Activated naive CD8-positive, alpha-beta T cell treated with anti-CD3 and anti-CD28 coated beads, Interleukin-2, amount 50 U/mL, for 24 hours (primary cell): ENCODE measurements at regions not wholly inside any gene's neighbourhood (a gene's known extent, or its start where the extent isn't known, plus 50 kb on each side); places are given as distances from the start of the nearest gene placed in this dataset.
"Not testable (repeated sequence)": the region's sequence is repeated elsewhere in the genome, so short reads cannot be mapped to it uniquely, and the experiment has no call there.

Source experiments
- ATAC-seq: fragments of 150-1000 bp; cut with Tn5 transposase; one replicate; pipeline ENCODE4 v1.10.0; 2021
- DNase-seq: peaks from one replicate; pipeline ENCODE4 v3.0.0; 2021
- H3K27ac Mint-ChIP-seq: one replicate; pipeline ENCODE4 v1.8.0; 2021; ENCODE audit warnings: mild to moderate bottlenecking, mixed read lengths
- H3K27me3 Mint-ChIP-seq: one replicate; pipeline ENCODE4 v1.8.0; 2021; ENCODE audit warnings: mixed read lengths
- H3K36me3 Mint-ChIP-seq: one replicate; pipeline ENCODE4 v1.8.0; 2021; ENCODE audit warnings: low read depth, mixed read lengths
- H3K4me1 Mint-ChIP-seq: one replicate; pipeline ENCODE4 v1.8.0; 2021; ENCODE audit warnings: mixed read lengths
- H3K4me3 Mint-ChIP-seq: one replicate; pipeline ENCODE4 v1.8.0; 2021; ENCODE audit warnings: mild to moderate bottlenecking, moderate library complexity, mixed read lengths
- H3K9me3 Mint-ChIP-seq: one replicate; pipeline ENCODE4 v1.8.0; 2021; ENCODE audit warnings: mixed read lengths

DNA sequence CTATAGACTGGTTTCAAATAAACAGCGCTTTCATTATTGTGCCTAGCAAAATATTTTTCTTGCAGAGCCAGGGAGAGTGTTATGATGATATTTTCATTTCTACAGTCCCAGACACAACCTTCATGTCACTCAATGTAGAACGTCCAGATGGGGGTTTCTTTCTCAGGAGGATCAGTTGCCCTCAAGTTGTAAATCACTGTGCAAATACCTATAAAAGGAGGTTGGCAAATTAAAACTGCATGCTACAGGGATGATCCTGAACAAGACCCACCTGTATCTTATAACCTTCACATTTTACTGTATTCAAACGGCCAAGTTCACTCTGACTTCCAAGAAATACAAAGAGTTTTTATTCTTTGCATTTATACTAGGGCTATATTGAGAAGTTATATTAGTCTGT, 486.0 kb downstream of the EDEM1 start:
- Mint-ChIP-seq H3K4me3 (no peak overlapping the region), H3K27me3 (no peaks in the 10 kb centered on the region), H3K4me1 (no peaks in the 10 kb centered on the region), H3K36me3 (no peaks in the 10 kb centered on the region), H3K9me3 (peaks cover 7% of the 10 kb centered on the region), H3K27ac (no peak overlapping the region)
- ATAC-seq (no peak), DNase-seq (no peak)

- H3K4me1 Mint-ChIP-seq: no peaks in the 10 kb centered on the region
- H3K9me3 Mint-ChIP-seq: peaks cover 13% of the 10 kb centered on the region
- no peaks in the 10 kb centered on the region for H3K27me3 Mint-ChIP-seq
- no peaks in the 10 kb centered on the region for H3K36me3 Mint-ChIP-seq
- no peak overlapping the region for H3K27ac Mint-ChIP-seq
- no peak overlapping the region for H3K4me3 Mint-ChIP-seq
- DNase-seq (no peak), ATAC-seq (no peak)
These were observed 487.8 kb downstream of the EDEM1 start for GRCh38 chr3:5675319-5675718.

DNA sequence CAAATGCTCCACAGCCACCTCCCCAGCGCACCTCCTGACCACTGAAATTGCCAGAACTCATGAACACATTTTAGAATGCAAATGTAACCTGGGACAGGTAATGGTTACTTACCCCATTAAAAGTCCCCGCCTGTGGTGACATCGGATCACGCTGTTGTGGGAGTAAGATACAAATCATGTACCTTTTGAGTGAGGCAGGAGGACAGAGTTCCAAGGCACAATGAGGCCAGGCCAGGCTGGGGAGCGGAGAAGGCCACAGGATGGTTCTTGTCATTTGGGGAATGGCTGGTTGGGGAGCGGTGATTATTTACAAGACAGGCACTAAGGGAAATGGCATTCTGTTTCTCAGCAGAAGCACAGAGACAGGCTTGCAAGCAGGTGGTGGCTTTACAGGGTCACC, 490.0 kb downstream of the EDEM1 start:
- H3K9me3 Mint-ChIP-seq: peaks cover 13% of the 10 kb centered on the region
- H3K4me1 Mint-ChIP-seq: no peaks in the 10 kb centered on the region
- no peaks in the 10 kb centered on the region for H3K27me3 Mint-ChIP-seq
- ATAC-seq (no peak), DNase-seq (no peak)
- no peak overlapping the region for H3K4me3 Mint-ChIP-seq
- H3K36me3 Mint-ChIP-seq: no peaks in the 10 kb centered on the region
- no peak overlapping the region for H3K27ac Mint-ChIP-seq

GRCh38 chr3:5678248-5678647, 490.7 kb downstream of the EDEM1 start:
- ATAC-seq: no peak
- Mint-ChIP-seq H3K36me3 (no peaks in the 10 kb centered on the region), H3K27me3 (no peaks in the 10 kb centered on the region), H3K4me3 (no peak overlapping the region), H3K4me1 (no peaks in the 10 kb centered on the region), H3K27ac (no peak overlapping the region), H3K9me3 (peaks cover 13% of the 10 kb centered on the region)
- no peak for DNase-seq

- Mint-ChIP-seq H3K36me3 (no peaks in the 10 kb centered on the region), H3K27ac (no peak overlapping the region), H3K27me3 (no peaks in the 10 kb centered on the region), H3K4me1 (no peaks in the 10 kb centered on the region), H3K4me3 (no peak overlapping the region), H3K9me3 (peaks cover 13% of the 10 kb centered on the region)
- no peak for ATAC-seq
- DNase-seq: no peak
These were observed 491.3 kb downstream of the EDEM1 start for GRCh38 chr3:5678844-5679243.

GRCh38 chr3:5687230-5687629, 499.7 kb downstream of the EDEM1 start:
- no peak overlapping the region for H3K27ac Mint-ChIP-seq
- no peaks in the 10 kb centered on the region for H3K36me3 Mint-ChIP-seq
- DNase-seq (no peak), ATAC-seq (no peak)
- no peaks in the 10 kb centered on the region for H3K4me1 Mint-ChIP-seq
- no peak overlapping the region for H3K4me3 Mint-ChIP-seq
- no peaks in the 10 kb centered on the region for H3K27me3 Mint-ChIP-seq
- H3K9me3 Mint-ChIP-seq: peaks cover 19% of the 10 kb centered on the region

GRCh38 chr3:5690490-5690889, 503.0 kb downstream of the EDEM1 start:
- H3K27me3 Mint-ChIP-seq: no peaks in the 10 kb centered on the region
- H3K27ac Mint-ChIP-seq: no peak overlapping the region
- H3K4me1 Mint-ChIP-seq: no peaks in the 10 kb centered on the region
- H3K4me3 Mint-ChIP-seq: no peak overlapping the region
- H3K36me3 Mint-ChIP-seq: no peaks in the 10 kb centered on the region
- DNase-seq (no peak), ATAC-seq (no peak)
- H3K9me3 Mint-ChIP-seq: peaks cover 24% of the 10 kb centered on the region

- DNase-seq: no peak
- no peaks in the 10 kb centered on the region for H3K27me3 Mint-ChIP-seq
- no peak overlapping the region for H3K27ac Mint-ChIP-seq
- no peaks in the 10 kb centered on the region for H3K36me3 Mint-ChIP-seq
- H3K4me1 Mint-ChIP-seq: no peaks in the 10 kb centered on the region
- no peak for ATAC-seq
- H3K4me3 Mint-ChIP-seq: no peak overlapping the region
- H3K9me3 Mint-ChIP-seq: peaks cover 24% of the 10 kb centered on the region
These were observed 503.5 kb downstream of the EDEM1 start for GRCh38 chr3:5690904-5691532.

DNA sequence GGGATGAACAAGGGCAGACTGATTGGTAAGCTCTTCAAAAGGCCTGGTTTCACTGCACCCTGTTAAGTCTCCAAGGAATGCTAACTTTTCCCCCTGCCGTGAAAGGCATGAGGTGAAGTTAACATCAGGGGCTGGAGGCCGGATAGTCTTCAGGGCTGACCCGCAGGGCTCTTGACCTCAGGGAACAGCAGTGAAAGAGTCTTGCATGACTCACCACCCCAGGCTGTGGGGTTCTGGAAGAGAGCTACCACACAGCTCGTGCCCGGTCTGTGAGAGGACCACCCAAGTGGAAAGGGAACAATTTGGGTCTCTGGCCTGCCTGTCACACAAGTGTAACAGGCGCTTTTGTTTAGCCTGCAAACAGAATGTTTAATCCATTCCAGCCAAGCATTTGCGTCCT, 504.9 kb downstream of the EDEM1 start:
- ATAC-seq: no peak
- Mint-ChIP-seq H3K27me3 (no peaks in the 10 kb centered on the region), H3K27ac (no peak overlapping the region), H3K4me3 (no peak overlapping the region), H3K9me3 (peaks cover 24% of the 10 kb centered on the region), H3K4me1 (no peaks in the 10 kb centered on the region), H3K36me3 (no peaks in the 10 kb centered on the region)
- DNase-seq: no peak

DNA sequence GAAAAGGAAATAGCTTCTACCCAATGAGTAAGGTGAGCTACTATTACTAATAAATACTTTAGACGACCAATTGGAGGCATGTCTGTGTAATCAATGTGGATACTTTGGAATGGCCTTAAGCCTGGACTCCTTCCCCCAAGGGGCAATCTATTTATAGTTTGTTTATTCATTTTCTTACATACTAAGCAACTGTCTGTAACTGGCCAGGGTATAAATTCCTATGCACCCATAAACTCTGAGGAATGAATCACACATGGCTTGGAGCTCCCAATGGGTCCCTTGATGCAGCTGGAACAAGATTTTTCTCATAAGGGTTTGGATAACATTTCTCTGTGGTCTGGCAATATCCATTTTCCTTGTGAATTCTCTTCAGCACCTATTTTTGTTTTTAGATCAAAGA, 506.8 kb downstream of the EDEM1 start:
- no peak overlapping the region for H3K4me3 Mint-ChIP-seq
- ATAC-seq (no peak), DNase-seq (no peak)
- H3K9me3 Mint-ChIP-seq: peaks cover 27% of the 10 kb centered on the region
- H3K27me3 Mint-ChIP-seq: no peaks in the 10 kb centered on the region
- H3K4me1 Mint-ChIP-seq: no peaks in the 10 kb centered on the region
- no peaks in the 10 kb centered on the region for H3K36me3 Mint-ChIP-seq
- no peak overlapping the region for H3K27ac Mint-ChIP-seq

- Mint-ChIP-seq H3K9me3 (peaks cover 12% of the 10 kb centered on the region), H3K27me3 (peaks cover 3% of the 10 kb centered on the region), H3K27ac (no peak overlapping the region), H3K36me3 (no peaks in the 10 kb centered on the region), H3K4me1 (peaks cover 3% of the 10 kb centered on the region), H3K4me3 (no peak overlapping the region)
- DNase-seq (no peak), ATAC-seq (no peak)
These were observed 511.3 kb downstream of the EDEM1 start for GRCh38 chr3:5698851-5699250.

- peaks cover 3% of the 10 kb centered on the region for H3K4me1 Mint-ChIP-seq
- H3K27ac Mint-ChIP-seq: no peak overlapping the region
- H3K4me3 Mint-ChIP-seq: no peak overlapping the region
- DNase-seq (no peak), ATAC-seq (no peak)
- H3K27me3 Mint-ChIP-seq: peaks cover 3% of the 10 kb centered on the region
- H3K9me3 Mint-ChIP-seq: peaks cover 12% of the 10 kb centered on the region
- no peaks in the 10 kb centered on the region for H3K36me3 Mint-ChIP-seq
These were observed 511.8 kb downstream of the EDEM1 start for GRCh38 chr3:5699313-5699712.

GRCh38 chr3:5699811-5700210, 512.3 kb downstream of the EDEM1 start:
- H3K27ac Mint-ChIP-seq: no peak overlapping the region
- no peak for DNase-seq
- peaks cover 3% of the 10 kb centered on the region for H3K4me1 Mint-ChIP-seq
- H3K9me3 Mint-ChIP-seq: peaks cover 12% of the 10 kb centered on the region
- H3K27me3 Mint-ChIP-seq: peaks cover 3% of the 10 kb centered on the region
- H3K36me3 Mint-ChIP-seq: no peaks in the 10 kb centered on the region
- ATAC-seq: no peak
- H3K4me3 Mint-ChIP-seq: no peak overlapping the region

GRCh38 chr3:5701005-5701404, 513.5 kb downstream of the EDEM1 start:
- H3K9me3 Mint-ChIP-seq: peaks cover 12% of the 10 kb centered on the region
- H3K4me1 Mint-ChIP-seq, DNase-seq, H3K27me3 Mint-ChIP-seq, H3K27ac Mint-ChIP-seq, H3K36me3 Mint-ChIP-seq, H3K4me3 Mint-ChIP-seq, ATAC-seq: not testable (repeated sequence)

- DNase-seq (no peak), ATAC-seq (no peak)
- no peaks in the 10 kb centered on the region for H3K27me3 Mint-ChIP-seq
- H3K36me3 Mint-ChIP-seq: no peaks in the 10 kb centered on the region
- no peak overlapping the region for H3K27ac Mint-ChIP-seq
- peaks cover 6% of the 10 kb centered on the region for H3K9me3 Mint-ChIP-seq
- H3K4me3 Mint-ChIP-seq: no peak overlapping the region
- peaks cover 1% of the 10 kb centered on the region for H3K4me1 Mint-ChIP-seq
These were observed 520.3 kb downstream of the EDEM1 start for GRCh38 chr3:5707794-5708193.

- no peaks in the 10 kb centered on the region for H3K36me3 Mint-ChIP-seq
These were observed 522.2 kb downstream of the EDEM1 start for GRCh38 chr3:5709714-5710113.

More at GRCh38 chr3:5709714-5710113, 522.2 kb downstream of the EDEM1 start:
- DNase-seq (no peak), ATAC-seq (no peak)
- Mint-ChIP-seq H3K4me3 (no peak overlapping the region), H3K4me1 (no peaks in the 10 kb centered on the region), H3K27me3 (no peaks in the 10 kb centered on the region), H3K9me3 (peaks cover 3% of the 10 kb centered on the region), H3K27ac (no peak overlapping the region)
